H1 (cell line): ENCODE measurements at regions not wholly inside any gene's neighbourhood (a gene's known extent, or its start where the extent isn't known, plus 50 kb on each side); places are given as distances from the start of the nearest gene placed in this dataset.

Experiments used
- CTCF ChIP-seq, 3 experiments: IDR thresholded peaks; 1 replicate in 2 of 3; 2 replicates in 1 of 3; pipeline versions ENCODE4 v1.5.1 to v1.6.1; 2011; ENCODE audit warnings: low read length in 3 of 3, mild to moderate bottlenecking in 3 of 3, inconsistent platforms in 2 of 3, low read depth in 1 of 3, moderate library complexity in 1 of 3; ENCODE audit not compliant: insufficient read depth in 1 of 3; ENCODE audit errors: control extremely low read depth in 1 of 3
- E2F6 ChIP-seq: IDR thresholded peaks from 2 replicates; pipeline ENCODE4 v1.6.1; 2012; ENCODE audit warnings: inconsistent platforms
- EZH2 ChIP-seq: fragments of 200-600 bp; sonication (generic); IDR thresholded peaks from 2 replicates; pipeline ENCODE4 v1.7.1; 2012; ENCODE audit warnings: low read depth, mild to moderate bottlenecking, moderate library complexity, low read length, inconsistent platforms; ENCODE audit not compliant: severe bottlenecking
- FOSL1 ChIP-seq: IDR thresholded peaks from 2 replicates; pipeline ENCODE4 v1.6.1; 2011; ENCODE audit warnings: mild to moderate bottlenecking, low read depth, low read length, moderate library complexity; ENCODE audit not compliant: insufficient read depth
- MAFK ChIP-seq: IDR thresholded peaks from 2 replicates; pipeline ENCODE4 v1.6.1; 2012; ENCODE audit warnings: low read depth, mild to moderate bottlenecking, improper control_type of control experiment, low read length
- MAX ChIP-seq: IDR thresholded peaks from 2 replicates; pipeline ENCODE4 v1.6.1; 2012; ENCODE audit warnings: inconsistent platforms
- POLR2A ChIP-seq, 2 experiments: IDR thresholded peaks; 1 replicate in 1 of 2; 2 replicates in 1 of 2; pipeline ENCODE4 v1.6.1; 2011; ENCODE audit warnings: low read depth in 2 of 2, low read length in 2 of 2, mild to moderate bottlenecking in 2 of 2; ENCODE audit errors: control extremely low read depth in 1 of 2
- RXRA ChIP-seq: IDR thresholded peaks from 2 replicates; pipeline ENCODE4 v1.6.1; 2011; ENCODE audit warnings: low read depth, mild to moderate bottlenecking, low read length, moderate library complexity; ENCODE audit not compliant: insufficient read depth
- SIN3A ChIP-seq, 2 experiments: IDR thresholded peaks in 1 of 2; conservative IDR thresholded peaks in 1 of 2; 2 replicates each; pipeline ENCODE4 v1.6.1; 2011 to 2012; ENCODE audit warnings: low read length in 2 of 2, improper control_type of control experiment in 1 of 2, low read depth in 1 of 2, mild to moderate bottlenecking in 1 of 2
- YY1 ChIP-seq: IDR thresholded peaks from 2 replicates; pipeline ENCODE4 v1.6.1; 2011; ENCODE audit warnings: low read depth, mild to moderate bottlenecking, low read length

GRCh38 chr19:28008695-28009094 lies 1204.3 kb downstream of the UQCRFS1 start:
- TF ChIP-seq CTCF (IDR thresholded peaks at IDR 0.05; ENCODE audit: control extremely low read depth in 1 of 3, insufficient read depth in 1 of 3, low read depth in 1 of 3, low read length in 3 of 3) (no peak), POLR2A (IDR thresholded peaks at IDR 0.05; ENCODE audit: control extremely low read depth in 1 of 2, low read depth in 2 of 2, low read length in 2 of 2) (no peak), EZH2 (no peak), FOSL1 (no peak), RXRA (no peak), MAX (no peak), YY1 (no peak), MAFK (no peak), SIN3A (conservative IDR thresholded peaks at IDR 0.05 in 1 of 2, IDR thresholded peaks at IDR 0.05 in 1 of 2; ENCODE audit: low read depth in 1 of 2, low read length in 2 of 2) (no peak), E2F6 (no peak)
